Heart left ventricle (tissue), 13 donors: ENCODE measurements at regions not wholly inside any gene's neighbourhood (a gene's known extent, or its start where the extent isn't known, plus 50 kb on each side); places are given as distances from the start of the nearest gene placed in this dataset.
"Not testable (repeated sequence)": the region's sequence is repeated elsewhere in the genome, so short reads cannot be mapped to it uniquely, and the experiment has no call there.

Experiments
- CTCF ChIP-seq, 12 donors: fragments of 200-600 bp; sonication (generic) in 4 of 12; IDR thresholded peaks; one replicate each; pipeline versions ENCODE4 v1.5.0 to v1.8.0; 2018 to 2022; ENCODE audit warnings: antibody characterized with exemption in 12 of 12, mild to moderate bottlenecking in 5 of 12
- POLR2A ChIP-seq, 2 donors: fragments of 450-650 bp; IDR thresholded peaks; one replicate each; pipeline ENCODE4 v1.6.1; 2017; ENCODE audit warnings: antibody characterized with exemption in 2 of 2, mild to moderate bottlenecking in 2 of 2, moderate library complexity in 2 of 2
- donor health status: ischemic (EF 13 %, LVEDD 7.1; RV severe dilation, severe dysfunction).
- donor health status: DM: no; HTN: yes; CAD: no.
- donor health status: DM: no; HTN: no; CAD: no.
- donor health status: ischemic (EF 25% LVEDD 6.9; RV normal size, moderate dysfunction).
- donor health status: ischemic (EF 25% LVEDD 5.7; RV mildly dilated, moderate dysfunction).
- donor health status: ischemic (EF 35%, LVEDD 5.7; RV mildly dilated, moderate dysfunction).
- donor health status: nonischemic (EF 11% LVEDD 7.7; RV severe dilation, severe dysfunction).
- donor health status: DM: yes; HTN: yes; CAD: no.
- donor health status: PGD.
- donor health status: ischemic (EF 29% LVEDD 5.4; RV normal size, mild dysfunction).
- donor health status: nonischemic (EF 23%, LVEDD 6.1; RV moderate dilation, normal function).

- not testable (repeated sequence) for TF ChIP-seq CTCF, POLR2A (IDR thresholded peaks at IDR 0.05)
Observed at GRCh38 chr10:56447613-56448012, 86.6 kb upstream of the ZWINT start.
